Uterus (tissue), 3 donors: ENCODE measurements at regions not wholly inside any gene's neighbourhood (a gene's known extent, or its start where the extent isn't known, plus 50 kb on each side); places are given as distances from the start of the nearest gene placed in this dataset.

Experiments used
- DNase-seq, 2 donors: peaks; one replicate each; pipeline ENCODE4 v3.0.0-alpha.2; 2019 to 2020
- H3K27ac ChIP-seq, 2 donors: fragments of 200-600 bp; sonication (generic); 1 replicate in 1 of 2; 2 replicates in 1 of 2; pipeline ENCODE4 v1.5.1; 2016 to 2018
- H3K27me3 ChIP-seq, 2 donors: fragments of 200-600 bp; sonication (generic); one replicate each; pipeline ENCODE4 v1.5.1; 2018 to 2019; ENCODE audit warnings: control low read depth in 1 of 2
- H3K36me3 ChIP-seq, 2 donors: fragments of 200-600 bp; sonication (generic); one replicate each; pipeline ENCODE4 v1.5.1; 2019; ENCODE audit warnings: control low read depth in 1 of 2
- H3K4me1 ChIP-seq, 2 donors: fragments of 200-600 bp; sonication (generic); one replicate each; pipeline ENCODE4 v1.5.1; 2018 to 2019; ENCODE audit warnings: control low read depth in 1 of 2
- H3K4me3 ChIP-seq, 2 donors: fragments of 200-600 bp; sonication (generic); 1 replicate in 1 of 2; 2 replicates in 1 of 2; pipeline ENCODE4 v1.5.1; 2018 to 2019; ENCODE audit warnings: mild to moderate bottlenecking in 1 of 2
- H3K9me3 ChIP-seq, 2 donors: fragments of 200-600 bp; sonication (generic); one replicate each; pipeline ENCODE4 v1.5.1; 2019; ENCODE audit warnings: control low read depth in 1 of 2
- CTCF ChIP-seq, 4 experiments: fragments of 200-600 bp in 2 of 4; fragments of 450-650 bp in 2 of 4; sonication (generic) in 2 of 4; IDR thresholded peaks; one replicate each; pipeline ENCODE4 v1.5.1; 2016 to 2019; ENCODE audit warnings: antibody characterized with exemption in 4 of 4, mild to moderate bottlenecking in 2 of 4, moderate library complexity in 1 of 4
- POLR2A ChIP-seq, 2 donors: fragments of 450-650 bp; IDR thresholded peaks; one replicate each; pipeline ENCODE4 v1.6.1; 2016; ENCODE audit warnings: antibody characterized with exemption in 2 of 2, mild to moderate bottlenecking in 1 of 2, moderate library complexity in 1 of 2
- intact Hi-C: fragments of 100-400 bp; cut with DNase I; formaldehyde crosslinking; loops from one replicate; pipeline ENCODE4 v1.15.1; 2023; ENCODE audit warnings: low total_unique reads
- donor health status: DM: yes; HTN: yes; CAD: no.

GRCh38 chr1:194355488-194356106, 1169.2 kb upstream of the B3GALT2 start:
- intact Hi-C loops = no loop called here
- DNase-seq = no peak
- Histone ChIP-seq H3K4me3 (no peak overlapping the region), H3K27ac (no peak overlapping the region), H3K4me1 (no peaks in the 10 kb centered on the region), H3K9me3 (no peaks in the 10 kb centered on the region), H3K27me3 (no peaks in the 10 kb centered on the region), H3K36me3 (no peaks in the 10 kb centered on the region)
- TF ChIP-seq POLR2A (IDR thresholded peaks at IDR 0.05) (no peak), CTCF (IDR thresholded peaks at IDR 0.05) (no peak)

- TF ChIP-seq POLR2A (IDR thresholded peaks at IDR 0.05) = no peak
- TF ChIP-seq CTCF (IDR thresholded peaks at IDR 0.05) = no peak
- Histone ChIP-seq H3K36me3 (no peaks in the 10 kb centered on the region), H3K27ac (no peak overlapping the region), H3K27me3 (no peaks in the 10 kb centered on the region), H3K4me3 (no peak overlapping the region), H3K4me1 (no peaks in the 10 kb centered on the region), H3K9me3 (no peaks in the 10 kb centered on the region)
- intact Hi-C loops = no loop called here
- no peak for DNase-seq
Observed at GRCh38 chr1:194353121-194353520, 1166.7 kb upstream of the B3GALT2 start.

- no peak overlapping the region for H3K27ac ChIP-seq
- H3K36me3 ChIP-seq = no peaks in the 10 kb centered on the region
- H3K4me3 ChIP-seq = no peak overlapping the region
- no peaks in the 10 kb centered on the region for H3K9me3 ChIP-seq
- DNase-seq = no peak
- intact Hi-C loops = no loop called here
- H3K4me1 ChIP-seq = no peaks in the 10 kb centered on the region
- TF ChIP-seq POLR2A (IDR thresholded peaks at IDR 0.05) (no peak), CTCF (IDR thresholded peaks at IDR 0.05) (no peak)
- no peaks in the 10 kb centered on the region for H3K27me3 ChIP-seq
Observed at GRCh38 chr1:194347200-194347599, 1160.8 kb upstream of the B3GALT2 start.

GRCh38 chr1:194342484-194343262, 1156.3 kb upstream of the B3GALT2 start:
- intact Hi-C loops = no loop called here
- TF ChIP-seq POLR2A (IDR thresholded peaks at IDR 0.05) (no peak), CTCF (IDR thresholded peaks at IDR 0.05) (no peak)

GRCh38 chr1:194341587-194341986, 1155.2 kb upstream of the B3GALT2 start:
- H3K27ac ChIP-seq = no peak overlapping the region
- H3K4me3 ChIP-seq = no peak overlapping the region
- H3K9me3 ChIP-seq = no peaks in the 10 kb centered on the region
- H3K36me3 ChIP-seq = no peaks in the 10 kb centered on the region
- no peaks in the 10 kb centered on the region for H3K27me3 ChIP-seq
- DNase-seq = no peak
- intact Hi-C loops = no loop called here
- no peaks in the 10 kb centered on the region for H3K4me1 ChIP-seq
- TF ChIP-seq POLR2A (IDR thresholded peaks at IDR 0.05) (no peak), CTCF (IDR thresholded peaks at IDR 0.05) (no peak)

More at GRCh38 chr1:194342484-194343262, 1156.3 kb upstream of the B3GALT2 start:
- no peak overlapping the region for H3K27ac ChIP-seq
- DNase-seq = no peak
- H3K9me3 ChIP-seq = no peaks in the 10 kb centered on the region
- no peaks in the 10 kb centered on the region for H3K27me3 ChIP-seq
- H3K36me3 ChIP-seq = no peaks in the 10 kb centered on the region
- H3K4me3 ChIP-seq = no peak overlapping the region
- no peaks in the 10 kb centered on the region for H3K4me1 ChIP-seq
